K562 (cell line): ENCODE measurements at regions not wholly inside any gene's neighbourhood (a gene's known extent, or its start where the extent isn't known, plus 50 kb on each side); places are given as distances from the start of the nearest gene placed in this dataset.

Source experiments
- CCNT2 ChIP-seq: IDR thresholded peaks from 2 replicates; pipeline ENCODE4 v1.6.1; 2011; ENCODE audit warnings: borderline replicate concordance, low read depth, mild to moderate bottlenecking, moderate library complexity, mixed read lengths, low read length; ENCODE audit not compliant: insufficient read length; ENCODE audit errors: extremely low read depth
- CXXC5 ChIP-seq: fragments of 250-450 bp; sonication (Bioruptor Pico); IDR thresholded peaks from 2 replicates; pipeline ENCODE4 v1.8.0; 2022; ENCODE audit warnings: inconsistent platforms, mild to moderate bottlenecking, moderate library complexity
- DPF2 ChIP-seq: fragments of 450-650 bp; IDR thresholded peaks from 2 replicates; pipeline ENCODE4 v1.6.1; 2016
- ESRRB ChIP-seq: fragments of 250-450 bp; sonication (Bioruptor Pico); IDR thresholded peaks from 2 replicates; pipeline ENCODE4 v1.5.0; 2020; ENCODE audit warnings: mild to moderate bottlenecking, moderate library complexity, borderline replicate concordance
- GTF2E2 ChIP-seq: fragments of 200-800 bp; sonication (Bioruptor generic); IDR thresholded peaks from 2 replicates; pipeline ENCODE4 v1.6.1; 2016; ENCODE audit warnings: missing genetic modification characterization, missing compliant biosample characterization
- KLF16 ChIP-seq: IDR thresholded peaks from 2 replicates; pipeline ENCODE4 v1.6.1; 2016; ENCODE audit warnings: antibody characterized with exemption
- MAZ ChIP-seq, 2 experiments: fragments of 450-650 bp in 1 of 2; sonication (generic) in 1 of 2; formaldehyde crosslinking; IDR thresholded peaks in 1 of 2; conservative IDR thresholded peaks in 1 of 2; 2 replicates each; pipeline versions ENCODE4 v1.4.0 to v1.5.0; 2020; ENCODE audit warnings: mild to moderate bottlenecking in 1 of 2, missing genetic modification reagents in 1 of 2
- MTA2 ChIP-seq: fragments of 450-650 bp; IDR thresholded peaks from 2 replicates; pipeline ENCODE4 v1.6.1; 2016; ENCODE audit warnings: low read depth
- NFIC ChIP-seq: fragments of 450-650 bp; IDR thresholded peaks from 2 replicates; pipeline ENCODE4 v1.6.1; 2017; ENCODE audit warnings: mild to moderate bottlenecking, inconsistent platforms
- NFIX ChIP-seq: fragments of 250-450 bp; sonication (Bioruptor Pico); IDR thresholded peaks from 2 replicates; pipeline ENCODE4 v1.4.0; 2020; ENCODE audit warnings: low read depth, mild to moderate bottlenecking, moderate library complexity
- NR2F6 ChIP-seq: fragments of 450-650 bp; formaldehyde crosslinking; IDR thresholded peaks from 2 replicates; pipeline ENCODE4 v1.4.0; 2020; ENCODE audit warnings: mild to moderate bottlenecking
- SRF ChIP-seq, 2 experiments: fragments of 250-450, 450-650 bp in 1 of 2; sonication (Bioruptor Pico) in 1 of 2; sonication (generic) in 1 of 2; formaldehyde crosslinking; IDR thresholded peaks; 2 replicates each; pipeline versions ENCODE4 v1.5.0 to v1.5.1; 2020 to 2022; ENCODE audit warnings: mild to moderate bottlenecking in 1 of 2, missing genetic modification reagents in 1 of 2
- SRSF9 ChIP-seq: fragments of 200-400 bp; formaldehyde crosslinking; IDR thresholded peaks from 2 replicates; pipeline ENCODE4 v1.6.1; 2017; ENCODE audit warnings: low read depth, low read length, borderline replicate concordance
- TEAD1 ChIP-seq, 2 experiments: fragments of 450-650 bp in 1 of 2; sonication (generic) in 1 of 2; formaldehyde crosslinking; IDR thresholded peaks; 2 replicates each; pipeline versions ENCODE4 v1.4.0 to v1.8.0; 2020 to 2022; ENCODE audit warnings: mild to moderate bottlenecking in 2 of 2, missing genetic modification reagents in 1 of 2
- TEAD4 ChIP-seq, 2 experiments: sonication (generic) in 1 of 2; formaldehyde crosslinking in 1 of 2; IDR thresholded peaks; 2 replicates each; pipeline versions ENCODE4 v1.6.1 to v1.8.0; 2012 to 2022; ENCODE audit warnings: borderline replicate concordance in 1 of 2, inconsistent platforms in 1 of 2, low read length in 1 of 2, mild to moderate bottlenecking in 1 of 2, missing genetic modification reagents in 1 of 2
- ZFP1 ChIP-seq: fragments of 450-650 bp; formaldehyde crosslinking; IDR thresholded peaks from 2 replicates; pipeline ENCODE4 v1.4.0; 2020; ENCODE audit warnings: mild to moderate bottlenecking, mixed read lengths
- ZNF347 ChIP-seq: fragments of 450-650 bp; formaldehyde crosslinking; IDR thresholded peaks from 2 replicates; pipeline ENCODE4 v1.4.0; 2020; ENCODE audit warnings: low read depth, mild to moderate bottlenecking, moderate library complexity
- ZNF707 ChIP-seq: fragments of 250-450 bp; sonication (Bioruptor Pico); conservative IDR thresholded peaks from 2 replicates; pipeline ENCODE4 v1.8.0; 2022; ENCODE audit warnings: inconsistent platforms, mild to moderate bottlenecking, moderate library complexity
- TF ChIP-seq, protein P1 (sequence below): fragments of 450-650 bp; formaldehyde crosslinking; IDR thresholded peaks from 2 replicates; pipeline ENCODE4 v1.4.0; 2022; ENCODE audit warnings: missing genetic modification characterization
- TF ChIP-seq, protein P2 (sequence below): fragments of 450-650 bp; formaldehyde crosslinking; IDR thresholded peaks from 2 replicates; pipeline ENCODE4 v1.4.0; 2022; ENCODE audit warnings: mild to moderate bottlenecking, moderate library complexity
- TF ChIP-seq, protein P3 (sequence below), 2 experiments: IDR thresholded peaks; 2 replicates each; pipeline ENCODE4 v1.6.1; 2012; ENCODE audit warnings: improper control_type of control experiment in 2 of 2, low read depth in 2 of 2, low read length in 2 of 2, borderline replicate concordance in 1 of 2

DNA sequence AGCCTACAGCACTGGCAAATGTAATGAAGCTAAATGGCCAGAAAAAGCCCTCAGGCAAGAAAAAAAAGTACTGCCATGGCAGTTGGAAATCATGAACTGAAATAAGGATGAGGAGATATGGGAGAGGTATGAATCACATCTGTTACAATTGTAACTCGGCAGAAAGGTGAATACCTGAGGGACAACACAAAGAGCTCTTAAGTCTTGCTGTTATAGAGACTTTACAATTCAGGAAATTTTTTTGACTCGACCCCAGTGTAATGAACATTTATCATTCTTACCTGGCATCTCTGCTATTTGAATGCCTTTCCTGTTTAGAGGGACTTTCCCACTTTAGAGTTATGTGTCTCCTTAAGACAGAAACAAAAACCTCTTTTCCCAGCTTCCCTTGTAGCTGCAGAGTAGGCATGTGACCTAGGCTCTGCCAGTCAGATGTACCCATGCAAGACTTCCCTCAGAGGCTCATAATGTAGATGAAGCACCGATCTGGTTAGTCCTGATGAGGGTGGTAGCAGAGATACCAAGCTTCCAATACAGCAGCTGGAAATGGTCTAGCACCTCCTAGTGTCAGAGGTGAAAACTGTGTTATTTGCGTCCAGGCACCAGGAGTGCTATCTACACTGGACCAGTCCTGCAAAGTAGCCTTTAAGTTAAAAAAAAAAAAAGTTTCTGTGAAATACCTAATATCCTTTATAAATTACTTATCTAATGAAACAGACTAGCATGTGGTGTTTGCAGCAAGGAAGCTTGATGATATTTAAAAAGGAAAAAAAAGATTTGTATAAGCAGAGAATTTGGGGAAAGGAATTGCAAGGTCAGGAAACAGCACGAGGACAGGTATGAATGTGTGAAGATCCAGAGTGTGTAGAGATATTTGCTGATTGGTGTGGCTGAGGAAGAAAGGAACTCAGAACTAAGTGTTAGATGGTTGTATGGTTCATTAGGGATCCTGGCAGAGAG lies 146.9 kb upstream of the SLC1A3 start (continued):
- TF ChIP-seq ZNF707 (CRISPR knock-in tag): no peak
- no peak for TF ChIP-seq CCNT2
- TF ChIP-seq, protein P1, sequence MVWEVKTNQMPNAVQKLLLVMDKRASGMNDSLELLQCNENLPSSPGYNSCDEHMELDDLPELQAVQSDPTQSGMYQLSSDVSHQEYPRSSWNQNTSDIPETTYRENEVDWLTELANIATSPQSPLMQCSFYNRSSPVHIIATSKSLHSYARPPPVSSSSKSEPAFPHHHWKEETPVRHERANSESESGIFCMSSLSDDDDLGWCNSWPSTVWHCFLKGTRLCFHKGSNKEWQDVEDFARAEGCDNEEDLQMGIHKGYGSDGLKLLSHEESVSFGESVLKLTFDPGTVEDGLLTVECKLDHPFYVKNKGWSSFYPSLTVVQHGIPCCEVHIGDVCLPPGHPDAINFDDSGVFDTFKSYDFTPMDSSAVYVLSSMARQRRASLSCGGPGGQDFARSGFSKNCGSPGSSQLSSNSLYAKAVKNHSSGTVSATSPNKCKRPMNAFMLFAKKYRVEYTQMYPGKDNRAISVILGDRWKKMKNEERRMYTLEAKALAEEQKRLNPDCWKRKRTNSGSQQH (CRISPR knock-in tag): no peak
- no peak for TF ChIP-seq NFIC
- TF ChIP-seq MAZ (CRISPR knock-in tag; conservative IDR thresholded peaks at IDR 0.05 in 1 of 2, IDR thresholded peaks at IDR 0.05 in 1 of 2): no peak
- TF ChIP-seq ZNF347 (CRISPR knock-in tag): no peak
- TF ChIP-seq NR2F6: no peak
- TF ChIP-seq, protein P2, sequence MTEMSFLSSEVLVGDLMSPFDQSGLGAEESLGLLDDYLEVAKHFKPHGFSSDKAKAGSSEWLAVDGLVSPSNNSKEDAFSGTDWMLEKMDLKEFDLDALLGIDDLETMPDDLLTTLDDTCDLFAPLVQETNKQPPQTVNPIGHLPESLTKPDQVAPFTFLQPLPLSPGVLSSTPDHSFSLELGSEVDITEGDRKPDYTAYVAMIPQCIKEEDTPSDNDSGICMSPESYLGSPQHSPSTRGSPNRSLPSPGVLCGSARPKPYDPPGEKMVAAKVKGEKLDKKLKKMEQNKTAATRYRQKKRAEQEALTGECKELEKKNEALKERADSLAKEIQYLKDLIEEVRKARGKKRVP (CRISPR knock-in tag): no peak
- TF ChIP-seq ESRRB: no peak
- 0 out of 2 replicates have a peak, but pooled peaks have one; percentile 39 for TF ChIP-seq GTF2E2 (tag)
- no peak for TF ChIP-seq MTA2
- no peak for TF ChIP-seq SRF (CRISPR knock-in tag; IDR thresholded peaks at IDR 0.05)
- TF ChIP-seq, protein P3, sequence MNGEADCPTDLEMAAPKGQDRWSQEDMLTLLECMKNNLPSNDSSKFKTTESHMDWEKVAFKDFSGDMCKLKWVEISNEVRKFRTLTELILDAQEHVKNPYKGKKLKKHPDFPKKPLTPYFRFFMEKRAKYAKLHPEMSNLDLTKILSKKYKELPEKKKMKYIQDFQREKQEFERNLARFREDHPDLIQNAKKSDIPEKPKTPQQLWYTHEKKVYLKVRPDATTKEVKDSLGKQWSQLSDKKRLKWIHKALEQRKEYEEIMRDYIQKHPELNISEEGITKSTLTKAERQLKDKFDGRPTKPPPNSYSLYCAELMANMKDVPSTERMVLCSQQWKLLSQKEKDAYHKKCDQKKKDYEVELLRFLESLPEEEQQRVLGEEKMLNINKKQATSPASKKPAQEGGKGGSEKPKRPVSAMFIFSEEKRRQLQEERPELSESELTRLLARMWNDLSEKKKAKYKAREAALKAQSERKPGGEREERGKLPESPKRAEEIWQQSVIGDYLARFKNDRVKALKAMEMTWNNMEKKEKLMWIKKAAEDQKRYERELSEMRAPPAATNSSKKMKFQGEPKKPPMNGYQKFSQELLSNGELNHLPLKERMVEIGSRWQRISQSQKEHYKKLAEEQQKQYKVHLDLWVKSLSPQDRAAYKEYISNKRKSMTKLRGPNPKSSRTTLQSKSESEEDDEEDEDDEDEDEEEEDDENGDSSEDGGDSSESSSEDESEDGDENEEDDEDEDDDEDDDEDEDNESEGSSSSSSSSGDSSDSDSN (IDR thresholded peaks at IDR 0.05; ENCODE audit: borderline replicate concordance in 1 of 2, low read depth in 2 of 2, low read length in 2 of 2): no peak
- no peak for TF ChIP-seq ZFP1
- peak; percentile 10; the same call in 1 of the 2 replicates for TF ChIP-seq CXXC5 (CRISPR knock-in tag)
- TF ChIP-seq KLF16: peak; percentile 17; the same call in 1 of the 2 replicates
- no peak for TF ChIP-seq NFIX (CRISPR knock-in tag)
- TF ChIP-seq DPF2: no peak
- TF ChIP-seq TEAD4 (IDR thresholded peaks at IDR 0.05; ENCODE audit: low read length): 0 out of 2 replicates have a peak, but pooled peaks have one; percentile 17
- TF ChIP-seq TEAD4 (CRISPR knock-in tag; IDR thresholded peaks at IDR 0.05; ENCODE audit: borderline replicate concordance): no peak
- TF ChIP-seq SRSF9: no peak
- no peak for TF ChIP-seq TEAD1 (CRISPR knock-in tag; IDR thresholded peaks at IDR 0.05)
